GM12892 (cell line): ENCODE measurements at regions not wholly inside any gene's neighbourhood (a gene's known extent, or its start where the extent isn't known, plus 50 kb on each side); places are given as distances from the start of the nearest gene placed in this dataset.

ENCODE experiments used
- POLR2AphosphoS5 ChIP-seq: IDR thresholded peaks from 2 replicates; pipeline ENCODE4 v1.6.1; 2011; ENCODE audit warnings: low read depth, low read length, control low read depth
- TAF1 ChIP-seq: IDR thresholded peaks from 2 replicates; pipeline ENCODE4 v1.6.1; 2011; ENCODE audit warnings: low read depth, mild to moderate bottlenecking, control low read depth, low read length, borderline replicate concordance

DNA sequence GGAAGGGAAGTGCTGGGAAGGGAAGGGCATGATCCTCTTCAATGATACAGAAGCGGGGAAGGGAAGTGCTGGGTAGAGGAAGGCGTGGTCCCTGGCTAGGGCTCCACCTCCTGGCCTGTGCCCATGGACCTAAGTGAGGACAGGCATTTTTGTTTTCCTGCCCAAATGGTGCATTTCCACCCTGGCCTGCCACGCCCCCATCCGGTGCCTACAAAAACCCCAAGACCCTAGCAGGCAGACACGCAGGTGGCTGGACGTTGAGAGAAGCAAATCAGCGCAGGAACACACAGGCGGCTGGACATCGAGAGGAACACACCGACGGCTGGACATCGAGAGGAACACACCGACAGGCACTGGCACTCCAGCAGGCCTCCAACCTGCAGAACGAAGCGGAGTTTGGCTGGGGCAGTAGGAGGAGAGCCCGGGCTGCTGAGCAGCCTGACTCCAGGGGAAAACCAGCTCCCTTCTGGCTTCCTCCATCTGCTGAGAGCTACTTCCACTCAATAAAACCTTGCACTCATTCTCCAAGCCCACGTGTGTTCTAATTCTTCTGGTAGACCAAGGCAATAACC, 628.3 kb downstream of the BUD13 start:
- TF ChIP-seq TAF1 (no peak), POLR2AphosphoS5 (no peak)
